ENCODE measurements at regions not wholly inside any gene's neighbourhood (a gene's known extent, or its start where the extent isn't known, plus 50 kb on each side); places are given as distances from the start of the nearest gene placed in this dataset.

DNA sequence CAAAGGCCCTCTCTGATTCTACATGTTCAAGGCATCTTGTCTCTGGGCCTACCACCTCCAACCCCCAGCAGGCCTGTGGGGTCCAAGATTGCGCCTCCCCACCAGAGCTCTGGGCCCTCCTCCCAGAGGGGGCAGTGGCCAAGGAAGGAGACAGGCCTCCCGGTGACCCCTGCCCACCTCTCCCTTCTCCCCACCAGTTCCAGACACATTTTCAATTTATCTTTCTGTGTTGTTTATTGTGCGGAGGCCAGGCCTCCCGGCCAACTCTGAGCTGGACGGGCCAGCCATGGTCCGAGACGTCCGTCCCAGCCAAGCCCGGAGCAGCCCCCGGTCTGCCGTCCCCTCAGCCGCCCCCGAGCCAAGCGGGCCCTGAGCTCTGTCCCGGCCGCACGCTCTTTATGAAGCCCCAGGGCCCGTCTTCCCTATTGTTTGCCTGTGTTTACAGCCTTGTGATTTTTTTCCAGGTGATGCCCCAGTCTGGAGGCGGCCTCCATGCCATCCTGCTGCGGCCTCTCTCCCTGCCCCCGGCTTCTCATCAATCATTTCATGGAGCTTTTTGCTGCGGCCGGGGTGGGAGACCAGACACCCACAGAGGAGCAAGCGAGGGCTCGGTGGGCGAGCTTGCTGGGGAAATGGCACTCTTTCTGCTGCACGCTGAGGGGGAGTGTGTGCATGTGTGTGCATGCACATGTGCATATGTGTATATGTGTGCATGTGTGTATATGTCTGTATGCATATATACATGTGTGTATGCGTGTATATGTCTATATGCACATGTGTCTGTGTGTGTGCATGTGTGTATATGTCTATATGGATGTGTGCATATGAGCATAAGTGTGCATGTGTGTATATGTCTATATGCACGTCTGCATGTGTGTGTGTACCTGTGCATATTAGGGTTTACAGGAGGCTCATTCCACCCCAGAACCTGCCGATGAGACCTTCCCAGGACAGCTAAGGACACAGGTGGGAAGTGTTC is 52.7 kb upstream of the ELN start:
- WGBS, 2 donors, result 18 to 19% methylated on average over 30 of the region's 30 CpGs
- H3K27ac ChIP-seq (ENCODE audit: low read depth in 1 of 2, low read length in 2 of 2), result peak overlapping the region in 1 of 2 donors; percentile 7
- intact Hi-C loops (cut with DNase I), result loop anchor here (5.0 to 10.0 kb wide), 3 partner anchors 50 to 108 kb away; partner anchors contain the start of gene ELN (in 2 of the 2)
- H3K36me3 ChIP-seq (ENCODE audit: control insufficient read depth in 1 of 2, insufficient read depth in 2 of 2, low read length in 1 of 2), result no peaks in the 10 kb centered on the region
- no peaks in the 10 kb centered on the region for H3K4me1 ChIP-seq (ENCODE audit: control insufficient read depth in 1 of 2, insufficient read depth in 2 of 2, low read length in 2 of 2)
- H3K9me3 ChIP-seq (ENCODE audit: control insufficient read depth, low read length), result no peaks in the 10 kb centered on the region
- no peak overlapping the region for H3K4me3 ChIP-seq (ENCODE audit: low read length in 2 of 2)
- peak in 1 of 2 donors; percentile 72 for DNase-seq
- ATAC-seq (ENCODE audit: low FRiP score), result no peak
- H3K27me3 ChIP-seq (ENCODE audit: control insufficient read depth in 1 of 2, insufficient read depth in 2 of 2, low read length in 1 of 2), result no peaks in the 10 kb centered on the region

DNA sequence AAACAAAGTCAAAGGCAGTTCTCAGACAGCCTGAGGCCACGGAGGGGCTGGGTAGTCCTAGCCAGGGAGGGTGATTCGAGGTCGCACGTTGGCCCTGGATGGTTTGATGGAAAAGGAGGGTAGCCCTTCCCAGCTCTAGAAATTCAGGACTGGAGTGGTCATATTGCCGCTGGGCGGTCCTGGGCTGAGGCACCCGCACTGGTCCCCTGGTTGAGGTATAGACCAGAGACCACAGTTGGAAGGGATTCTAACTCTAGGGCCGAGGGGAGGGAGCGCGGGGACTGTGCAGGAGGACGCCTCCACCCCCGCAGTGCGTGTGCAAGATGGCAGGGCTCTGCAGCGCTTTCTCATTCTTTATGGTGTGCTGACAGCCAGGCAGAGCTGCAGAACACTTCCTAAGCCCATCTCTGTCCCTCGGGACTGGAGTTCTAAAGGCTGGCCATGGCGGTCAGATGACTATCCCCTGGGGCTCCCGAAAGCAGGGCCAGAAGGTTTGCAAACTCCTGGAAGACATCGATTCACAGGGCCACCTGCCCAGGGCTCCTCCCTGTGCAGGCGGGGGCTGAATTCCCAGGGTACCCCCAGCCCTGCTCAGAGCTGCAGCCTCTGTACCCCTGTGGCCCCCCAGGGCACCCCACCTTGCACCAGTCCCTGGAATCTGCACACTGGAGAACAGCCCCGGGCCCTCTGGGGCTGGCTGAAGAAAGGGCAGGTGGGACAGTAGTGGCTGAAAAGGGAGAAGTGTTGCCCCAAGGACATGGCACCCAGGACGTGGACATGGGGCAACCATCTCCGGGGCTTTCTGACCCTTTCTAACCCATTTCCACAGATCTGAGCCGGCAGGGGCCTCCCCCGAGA is 51.0 kb upstream of the ELN start:
- H3K27me3 ChIP-seq (ENCODE audit: control insufficient read depth in 1 of 2, insufficient read depth in 2 of 2, low read length in 1 of 2), result no peaks in the 10 kb centered on the region
- peak in 1 of 2 donors; percentile 74 for DNase-seq
- H3K4me3 ChIP-seq (ENCODE audit: low read length in 2 of 2), result no peak overlapping the region
- no peaks in the 10 kb centered on the region for H3K36me3 ChIP-seq (ENCODE audit: control insufficient read depth in 1 of 2, insufficient read depth in 2 of 2, low read length in 1 of 2)
- ATAC-seq (ENCODE audit: low FRiP score), result no peak
- intact Hi-C loops (cut with DNase I), result loop anchor here (10.0 kb wide), 1 partner anchor 48 kb away; the partner anchor contains the start of gene ELN (in 2 of the 2)
- WGBS, 2 donors, result 38 to 39% methylated on average over 24 of the region's 24 CpGs
- H3K9me3 ChIP-seq (ENCODE audit: control insufficient read depth, low read length), result no peaks in the 10 kb centered on the region
- no peak overlapping the region for H3K27ac ChIP-seq (ENCODE audit: low read depth in 1 of 2, low read length in 2 of 2)
- H3K4me1 ChIP-seq (ENCODE audit: control insufficient read depth in 1 of 2, insufficient read depth in 2 of 2, low read length in 2 of 2), result no peaks in the 10 kb centered on the region

DNA sequence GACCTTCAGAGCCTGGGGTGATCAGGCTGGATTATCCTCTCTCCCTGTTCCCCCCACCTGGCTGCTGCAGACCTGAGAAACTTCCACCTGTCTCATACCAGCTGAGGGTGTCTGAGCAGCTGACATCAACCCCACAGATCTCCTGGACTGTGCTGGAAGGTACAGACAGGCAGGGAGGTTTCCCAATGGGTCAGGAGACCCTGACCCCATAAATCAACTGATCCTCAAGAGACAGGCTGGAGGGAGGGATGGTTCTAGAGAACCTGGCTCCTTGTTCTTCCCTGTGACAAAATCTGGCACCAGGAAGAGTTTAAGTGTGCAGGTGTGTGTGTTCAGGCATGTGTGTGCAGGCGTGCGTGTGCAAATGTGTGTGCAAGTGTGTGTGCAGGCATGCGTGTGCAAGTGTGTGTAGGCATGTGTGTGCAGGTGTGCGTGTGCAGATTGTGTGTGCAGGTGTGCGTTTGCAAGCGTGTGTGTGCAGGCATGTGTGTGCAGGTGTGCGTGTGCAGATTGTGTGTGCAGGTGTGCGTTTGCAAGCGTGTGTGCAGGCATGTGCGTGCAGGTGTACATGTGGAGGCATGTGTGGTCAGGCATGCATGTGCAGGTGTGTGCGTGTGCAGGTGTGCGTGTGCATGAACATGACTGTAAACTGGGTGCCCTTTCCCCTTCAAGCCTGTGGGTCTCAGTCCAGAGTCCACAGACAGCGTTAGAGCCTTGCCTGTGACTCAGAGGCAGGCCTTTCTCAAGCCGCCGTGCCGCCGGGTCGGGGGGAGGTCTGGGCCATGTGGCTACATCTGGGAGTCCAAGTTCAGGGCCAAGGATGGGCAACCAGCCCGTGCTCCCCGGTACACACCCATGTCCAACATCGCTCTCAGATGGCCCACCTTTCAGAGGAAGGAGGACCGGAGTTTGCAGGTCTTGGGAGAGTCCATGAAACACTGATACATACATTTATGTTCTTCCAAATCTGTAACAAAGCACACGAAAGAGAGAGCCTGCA is 50.1 kb upstream of the ELN start:
- Histone ChIP-seq H3K27ac (ENCODE audit: low read depth in 1 of 2, low read length in 2 of 2) (no peak overlapping the region), H3K4me1 (ENCODE audit: control insufficient read depth in 1 of 2, insufficient read depth in 2 of 2, low read length in 2 of 2) (no peaks in the 10 kb centered on the region), H3K36me3 (ENCODE audit: control insufficient read depth in 1 of 2, insufficient read depth in 2 of 2, low read length in 1 of 2) (no peaks in the 10 kb centered on the region), H3K27me3 (ENCODE audit: control insufficient read depth in 1 of 2, insufficient read depth in 2 of 2, low read length in 1 of 2) (no peaks in the 10 kb centered on the region), H3K4me3 (ENCODE audit: low read length in 2 of 2) (no peak overlapping the region), H3K9me3 (ENCODE audit: control insufficient read depth, low read length) (no peaks in the 10 kb centered on the region)
- intact Hi-C loops (cut with DNase I), result loop anchor here (10.0 kb wide), 1 partner anchor 47 kb away; the partner anchor contains the start of gene ELN (in 2 of the 2)
- peak; percentile 62 for ATAC-seq (ENCODE audit: low FRiP score)
- DNase-seq, result peak in 1 of 2 donors; percentile 84
- WGBS, 2 donors, result 50% methylated on average over 23 of the region's 23 CpGs
